ENCODE measurements at regions not wholly inside any gene's neighbourhood (a gene's known extent, or its start where the extent isn't known, plus 50 kb on each side); places are given as distances from the start of the nearest gene placed in this dataset.

DNA sequence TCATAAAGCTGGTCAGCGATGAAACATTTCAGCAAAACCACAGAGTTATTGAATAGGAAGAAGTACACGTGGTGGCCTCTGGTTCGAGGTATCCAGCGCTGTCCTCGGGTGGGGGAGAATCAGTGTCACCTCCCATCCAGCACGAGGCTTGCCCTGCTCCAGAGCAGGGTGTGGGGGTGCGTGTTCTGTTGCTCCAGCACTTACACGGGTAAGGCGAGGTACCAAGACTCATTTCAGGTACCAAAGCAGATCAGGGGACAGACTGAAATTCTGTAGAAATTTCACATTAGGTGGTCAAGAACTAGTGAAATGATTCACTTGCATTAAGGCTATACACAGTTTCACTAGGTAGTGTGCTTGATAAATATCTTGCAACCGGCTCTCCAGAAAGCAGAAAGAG, 164.2 kb upstream of the SOX1 start:
- DNase-seq (ENCODE audit: low spot score) = no peak
- Histone ChIP-seq H3K27me3 (ENCODE audit: control insufficient read depth in 4 of 4, insufficient read depth in 4 of 4, low read length in 3 of 4) (peaks cover 0 to 7% (median 0%) of the 10 kb centered on the region in 4 donors), H3K4me1 (ENCODE audit: control insufficient read depth in 4 of 4, insufficient read depth in 4 of 4, low read length in 3 of 4) (no peaks in the 10 kb centered on the region), H3K9me3 (ENCODE audit: control insufficient read depth in 4 of 4, low read length in 3 of 4) (no peaks in the 10 kb centered on the region), H3K27ac (ENCODE audit: low read depth in 1 of 2, low read length in 2 of 2) (no peak overlapping the region), H3K36me3 (ENCODE audit: control insufficient read depth in 4 of 4, insufficient read depth in 3 of 4, low read depth in 1 of 4, low read length in 3 of 4) (no peaks in the 10 kb centered on the region), H3K4me3 (ENCODE audit: low read depth in 1 of 3, low read length in 3 of 3) (no peak overlapping the region), H3K9ac (ENCODE audit: low read depth in 1 of 2, low read length in 2 of 2) (no peak overlapping the region)
- TF ChIP-seq NR2F2 (IDR thresholded peaks at IDR 0.05) = no peak
- TF ChIP-seq JUND (IDR thresholded peaks at IDR 0.05) = no peak
- no peak for TF ChIP-seq FOXA1 (IDR thresholded peaks at IDR 0.05)
- TF ChIP-seq, protein P1, sequence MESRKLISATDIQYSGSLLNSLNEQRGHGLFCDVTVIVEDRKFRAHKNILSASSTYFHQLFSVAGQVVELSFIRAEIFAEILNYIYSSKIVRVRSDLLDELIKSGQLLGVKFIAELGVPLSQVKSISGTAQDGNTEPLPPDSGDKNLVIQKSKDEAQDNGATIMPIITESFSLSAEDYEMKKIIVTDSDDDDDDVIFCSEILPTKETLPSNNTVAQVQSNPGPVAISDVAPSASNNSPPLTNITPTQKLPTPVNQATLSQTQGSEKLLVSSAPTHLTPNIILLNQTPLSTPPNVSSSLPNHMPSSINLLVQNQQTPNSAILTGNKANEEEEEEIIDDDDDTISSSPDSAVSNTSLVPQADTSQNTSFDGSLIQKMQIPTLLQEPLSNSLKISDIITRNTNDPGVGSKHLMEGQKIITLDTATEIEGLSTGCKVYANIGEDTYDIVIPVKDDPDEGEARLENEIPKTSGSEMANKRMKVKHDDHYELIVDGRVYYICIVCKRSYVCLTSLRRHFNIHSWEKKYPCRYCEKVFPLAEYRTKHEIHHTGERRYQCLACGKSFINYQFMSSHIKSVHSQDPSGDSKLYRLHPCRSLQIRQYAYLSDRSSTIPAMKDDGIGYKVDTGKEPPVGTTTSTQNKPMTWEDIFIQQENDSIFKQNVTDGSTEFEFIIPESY (IDR thresholded peaks at IDR 0.05) = no peak
- no peak for TF ChIP-seq SP1 (IDR thresholded peaks at IDR 0.05)
- 78% methylated on average over 10 of the region's 10 CpGs for WGBS

DNA sequence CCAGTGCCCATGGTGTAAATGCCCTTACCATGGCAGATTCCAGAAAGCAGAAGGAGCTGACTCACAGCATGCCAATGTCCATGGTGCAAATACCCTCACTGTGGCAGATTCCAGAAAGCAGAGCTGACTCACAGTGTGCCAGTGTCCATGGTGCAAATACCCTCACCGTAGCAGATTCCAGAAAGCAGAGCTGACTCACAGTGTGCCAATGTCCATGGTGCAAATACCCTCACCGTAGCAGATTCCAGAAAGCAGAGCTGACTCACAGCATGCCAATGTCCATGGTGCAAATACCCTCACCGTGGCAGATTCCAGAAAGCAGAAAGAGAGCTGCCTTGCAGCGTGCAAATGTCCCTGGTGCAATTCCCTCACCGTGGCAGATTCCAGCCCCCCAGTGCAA, 163.8 kb upstream of the SOX1 start:
- peak; percentile 8 for DNase-seq (ENCODE audit: low spot score)
- Histone ChIP-seq H3K27me3 (ENCODE audit: control insufficient read depth in 4 of 4, insufficient read depth in 4 of 4, low read length in 3 of 4) (peaks cover 0 to 7% (median 0%) of the 10 kb centered on the region in 4 donors), H3K4me1 (ENCODE audit: control insufficient read depth in 4 of 4, insufficient read depth in 4 of 4, low read length in 3 of 4) (no peaks in the 10 kb centered on the region), H3K4me3 (ENCODE audit: low read depth in 1 of 3, low read length in 3 of 3) (no peak overlapping the region), H3K9me3 (ENCODE audit: control insufficient read depth in 4 of 4, low read length in 3 of 4) (no peaks in the 10 kb centered on the region), H3K27ac (ENCODE audit: low read depth in 1 of 2, low read length in 2 of 2) (no peak overlapping the region), H3K9ac (ENCODE audit: low read depth in 1 of 2, low read length in 2 of 2) (no peak overlapping the region), H3K36me3 (ENCODE audit: control insufficient read depth in 4 of 4, insufficient read depth in 3 of 4, low read depth in 1 of 4, low read length in 3 of 4) (no peaks in the 10 kb centered on the region)
- TF ChIP-seq YY1 (IDR thresholded peaks at IDR 0.05) (no peak), FOXA2 (IDR thresholded peaks at IDR 0.05) (no peak), RXRA (IDR thresholded peaks at IDR 0.05) (no peak), JUND (IDR thresholded peaks at IDR 0.05) (no peak), GABPA (IDR thresholded peaks at IDR 0.05 in 1 of 2, conservative IDR thresholded peaks at IDR 0.05 in 1 of 2) (no peak), HNF4A (conservative IDR thresholded peaks at IDR 0.05) (no peak), EGR1 (IDR thresholded peaks at IDR 0.05; ENCODE audit: low read depth in 2 of 2) (no peak), TAF1 (conservative IDR thresholded peaks at IDR 0.05) (no peak), NR2F2 (IDR thresholded peaks at IDR 0.05) (no peak), HNF4G (IDR thresholded peaks at IDR 0.05) (no peak)
- TF ChIP-seq, protein P2, sequence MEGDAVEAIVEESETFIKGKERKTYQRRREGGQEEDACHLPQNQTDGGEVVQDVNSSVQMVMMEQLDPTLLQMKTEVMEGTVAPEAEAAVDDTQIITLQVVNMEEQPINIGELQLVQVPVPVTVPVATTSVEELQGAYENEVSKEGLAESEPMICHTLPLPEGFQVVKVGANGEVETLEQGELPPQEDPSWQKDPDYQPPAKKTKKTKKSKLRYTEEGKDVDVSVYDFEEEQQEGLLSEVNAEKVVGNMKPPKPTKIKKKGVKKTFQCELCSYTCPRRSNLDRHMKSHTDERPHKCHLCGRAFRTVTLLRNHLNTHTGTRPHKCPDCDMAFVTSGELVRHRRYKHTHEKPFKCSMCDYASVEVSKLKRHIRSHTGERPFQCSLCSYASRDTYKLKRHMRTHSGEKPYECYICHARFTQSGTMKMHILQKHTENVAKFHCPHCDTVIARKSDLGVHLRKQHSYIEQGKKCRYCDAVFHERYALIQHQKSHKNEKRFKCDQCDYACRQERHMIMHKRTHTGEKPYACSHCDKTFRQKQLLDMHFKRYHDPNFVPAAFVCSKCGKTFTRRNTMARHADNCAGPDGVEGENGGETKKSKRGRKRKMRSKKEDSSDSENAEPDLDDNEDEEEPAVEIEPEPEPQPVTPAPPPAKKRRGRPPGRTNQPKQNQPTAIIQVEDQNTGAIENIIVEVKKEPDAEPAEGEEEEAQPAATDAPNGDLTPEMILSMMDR (IDR thresholded peaks at IDR 0.05; ENCODE audit: low read depth, low read length, missing input control) = no peak
- TF ChIP-seq, protein P3, sequence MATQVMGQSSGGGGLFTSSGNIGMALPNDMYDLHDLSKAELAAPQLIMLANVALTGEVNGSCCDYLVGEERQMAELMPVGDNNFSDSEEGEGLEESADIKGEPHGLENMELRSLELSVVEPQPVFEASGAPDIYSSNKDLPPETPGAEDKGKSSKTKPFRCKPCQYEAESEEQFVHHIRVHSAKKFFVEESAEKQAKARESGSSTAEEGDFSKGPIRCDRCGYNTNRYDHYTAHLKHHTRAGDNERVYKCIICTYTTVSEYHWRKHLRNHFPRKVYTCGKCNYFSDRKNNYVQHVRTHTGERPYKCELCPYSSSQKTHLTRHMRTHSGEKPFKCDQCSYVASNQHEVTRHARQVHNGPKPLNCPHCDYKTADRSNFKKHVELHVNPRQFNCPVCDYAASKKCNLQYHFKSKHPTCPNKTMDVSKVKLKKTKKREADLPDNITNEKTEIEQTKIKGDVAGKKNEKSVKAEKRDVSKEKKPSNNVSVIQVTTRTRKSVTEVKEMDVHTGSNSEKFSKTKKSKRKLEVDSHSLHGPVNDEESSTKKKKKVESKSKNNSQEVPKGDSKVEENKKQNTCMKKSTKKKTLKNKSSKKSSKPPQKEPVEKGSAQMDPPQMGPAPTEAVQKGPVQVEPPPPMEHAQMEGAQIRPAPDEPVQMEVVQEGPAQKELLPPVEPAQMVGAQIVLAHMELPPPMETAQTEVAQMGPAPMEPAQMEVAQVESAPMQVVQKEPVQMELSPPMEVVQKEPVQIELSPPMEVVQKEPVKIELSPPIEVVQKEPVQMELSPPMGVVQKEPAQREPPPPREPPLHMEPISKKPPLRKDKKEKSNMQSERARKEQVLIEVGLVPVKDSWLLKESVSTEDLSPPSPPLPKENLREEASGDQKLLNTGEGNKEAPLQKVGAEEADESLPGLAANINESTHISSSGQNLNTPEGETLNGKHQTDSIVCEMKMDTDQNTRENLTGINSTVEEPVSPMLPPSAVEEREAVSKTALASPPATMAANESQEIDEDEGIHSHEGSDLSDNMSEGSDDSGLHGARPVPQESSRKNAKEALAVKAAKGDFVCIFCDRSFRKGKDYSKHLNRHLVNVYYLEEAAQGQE (IDR thresholded peaks at IDR 0.05) = no peak
- TF ChIP-seq, protein P4, sequence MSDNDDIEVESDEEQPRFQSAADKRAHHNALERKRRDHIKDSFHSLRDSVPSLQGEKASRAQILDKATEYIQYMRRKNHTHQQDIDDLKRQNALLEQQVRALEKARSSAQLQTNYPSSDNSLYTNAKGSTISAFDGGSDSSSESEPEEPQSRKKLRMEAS (IDR thresholded peaks at IDR 0.05) = no peak
- TF ChIP-seq, protein P1 (IDR thresholded peaks at IDR 0.05) = no peak
- 78% methylated on average over 5 of the region's 5 CpGs for WGBS

Data from liver (tissue), 8 donors.